Endodermal cell (in vitro differentiated cells): ENCODE measurements at regions not wholly inside any gene's neighbourhood (a gene's known extent, or its start where the extent isn't known, plus 50 kb on each side); places are given as distances from the start of the nearest gene placed in this dataset.

Experiments
- DNase-seq: peaks from one replicate; pipeline ENCODE4 v3.0.0-alpha.2; 2017
- H3K27ac ChIP-seq: 2 replicates; pipeline ENCODE4 v1.5.1; 2013; ENCODE audit warnings: mild to moderate bottlenecking, low read depth, low read length, moderate library complexity
- H3K27me3 ChIP-seq: 2 replicates; pipeline ENCODE4 v1.6.1; 2013; ENCODE audit warnings: mild to moderate bottlenecking, low read length, moderate library complexity; ENCODE audit not compliant: insufficient read depth, control insufficient read depth, poor library complexity, severe bottlenecking
- H3K36me3 ChIP-seq: 2 replicates; pipeline ENCODE4 v1.7.0; 2013; ENCODE audit warnings: mild to moderate bottlenecking, low read length, moderate library complexity; ENCODE audit not compliant: control insufficient read depth, insufficient read depth
- H3K4me1 ChIP-seq: one replicate; pipeline ENCODE4 v1.7.0; 2013; ENCODE audit warnings: low read length; ENCODE audit not compliant: control insufficient read depth, insufficient read depth
- H3K4me3 ChIP-seq: 2 replicates; pipeline ENCODE4 v1.5.1; 2013; ENCODE audit warnings: mild to moderate bottlenecking, low read length, moderate library complexity
- H3K9ac ChIP-seq: 2 replicates; pipeline ENCODE4 v1.6.1; 2013; ENCODE audit warnings: mild to moderate bottlenecking, low read length, moderate library complexity; ENCODE audit not compliant: poor library complexity, severe bottlenecking; ENCODE audit errors: extremely low read depth
- H3K9me3 ChIP-seq: 2 replicates; pipeline ENCODE4 v1.6.1; 2013; ENCODE audit warnings: mild to moderate bottlenecking, low read length, moderate library complexity; ENCODE audit not compliant: control insufficient read depth
- H3K27ac Mint-ChIP-seq: 2 replicates; pipeline ENCODE4 v1.8.0; 2020; ENCODE audit warnings: mixed read lengths
- H3K27me3 Mint-ChIP-seq: 2 replicates; pipeline ENCODE4 v1.8.0; 2021; ENCODE audit warnings: mild to moderate bottlenecking, mixed read lengths; ENCODE audit not compliant: insufficient read depth
- H3K36me3 Mint-ChIP-seq: 2 replicates; pipeline ENCODE4 v1.8.0; 2020; ENCODE audit warnings: low read depth, mixed read lengths
- H3K4me1 Mint-ChIP-seq: 2 replicates; pipeline ENCODE4 v1.8.0; 2020; ENCODE audit warnings: mixed read lengths
- H3K4me3 Mint-ChIP-seq: 2 replicates; pipeline ENCODE4 v1.8.0; 2020; ENCODE audit warnings: mild to moderate bottlenecking, moderate library complexity, mixed read lengths
- H3K9me3 Mint-ChIP-seq: 2 replicates; pipeline ENCODE4 v1.8.0; 2020; ENCODE audit warnings: mild to moderate bottlenecking, mixed read lengths
- CTCF ChIP-seq: fragments of 200-600 bp; sonication (generic); conservative IDR thresholded peaks from 2 replicates; pipeline ENCODE4 v1.5.0; 2021; ENCODE audit warnings: antibody characterized with exemption, mild to moderate bottlenecking
- WGBS, 2 experiments: methylation state at CpG; one replicate each; pipeline versions ENCODE4 v1.1.5 to v1.1.7; 2013; ENCODE audit warnings: missing lambda C conversion rate in 2 of 2, mixed read lengths in 1 of 2; ENCODE audit not compliant: insufficient coverage in 1 of 2, insufficient read length in 1 of 2; 5-methylcytosine and 5-hydroxymethylcytosine counted together

GRCh38 chr4:67151376-67152343 is 393.6 kb downstream of the CENPC start:
- H3K4me3 ChIP-seq = no peak overlapping the region
- no peak for DNase-seq
- H3K9me3 ChIP-seq = no peaks in the 10 kb centered on the region
- no peaks in the 10 kb centered on the region for H3K36me3 ChIP-seq
- H3K27ac ChIP-seq = no peak overlapping the region
- H3K4me1 Mint-ChIP-seq = peaks cover 10% of the 10 kb centered on the region
- no peak overlapping the region for H3K27ac Mint-ChIP-seq
- peaks cover 4% of the 10 kb centered on the region for H3K9me3 Mint-ChIP-seq
- no peak overlapping the region for H3K9ac ChIP-seq
- no peaks in the 10 kb centered on the region for H3K27me3 Mint-ChIP-seq
- no peaks in the 10 kb centered on the region for H3K4me1 ChIP-seq
- no peaks in the 10 kb centered on the region for H3K27me3 ChIP-seq
- H3K36me3 Mint-ChIP-seq = no peaks in the 10 kb centered on the region
- WGBS, 2 experiments = 96 to 100% methylated on average over 9 to 45 of the region's 45 CpGs
- no peak overlapping the region for H3K4me3 Mint-ChIP-seq
- no peak for TF ChIP-seq CTCF

- no peak for TF ChIP-seq CTCF
- Histone ChIP-seq H3K27me3 (no peaks in the 10 kb centered on the region), H3K36me3 (no peaks in the 10 kb centered on the region), H3K4me3 (no peak overlapping the region), H3K27ac (no peak overlapping the region), H3K9me3 (no peaks in the 10 kb centered on the region), H3K4me1 (peaks cover 7% of the 10 kb centered on the region), H3K9ac (no peak overlapping the region)
- Mint-ChIP-seq H3K9me3 (peaks cover 2% of the 10 kb centered on the region), H3K36me3 (no peaks in the 10 kb centered on the region), H3K27me3 (no peaks in the 10 kb centered on the region), H3K4me1 (peaks cover 23% of the 10 kb centered on the region), H3K27ac (no peak overlapping the region), H3K4me3 (no peak overlapping the region)
- DNase-seq = no peak
- 78 to 100% methylated on average over 1 to 2 of the region's 2 CpGs for WGBS, 2 experiments
Measured at GRCh38 chr4:67141586-67141985, 403.7 kb downstream of the CENPC start.

GRCh38 chr4:67134616-67135015 is 410.7 kb downstream of the CENPC start:
- no peak overlapping the region for H3K9ac ChIP-seq
- no peak overlapping the region for H3K27ac ChIP-seq
- H3K9me3 ChIP-seq = no peaks in the 10 kb centered on the region
- H3K4me3 ChIP-seq = no peak overlapping the region
- H3K27me3 ChIP-seq = no peaks in the 10 kb centered on the region
- 89 to 92% methylated on average over 4 of the region's 4 CpGs for WGBS, 2 experiments
- H3K27me3 Mint-ChIP-seq = no peaks in the 10 kb centered on the region
- no peaks in the 10 kb centered on the region for H3K4me1 ChIP-seq
- H3K36me3 Mint-ChIP-seq = no peaks in the 10 kb centered on the region
- TF ChIP-seq CTCF = no peak
- no peaks in the 10 kb centered on the region for H3K4me1 Mint-ChIP-seq
- DNase-seq = no peak
- H3K4me3 Mint-ChIP-seq = no peak overlapping the region
- H3K9me3 Mint-ChIP-seq = peaks cover 4% of the 10 kb centered on the region
- no peak overlapping the region for H3K27ac Mint-ChIP-seq
- no peaks in the 10 kb centered on the region for H3K36me3 ChIP-seq
